Adrenal gland (tissue), 5 donors: ENCODE measurements at regions not wholly inside any gene's neighbourhood (a gene's known extent, or its start where the extent isn't known, plus 50 kb on each side); places are given as distances from the start of the nearest gene placed in this dataset.

Experiments used
- CTCF ChIP-seq, 6 experiments: fragments of 450-650 bp in 4 of 6; fragments of 200-600 bp in 2 of 6; sonication (generic) in 1 of 6; IDR thresholded peaks; 1 replicate in 5 of 6; 2 replicates in 1 of 6; pipeline versions ENCODE4 v1.5.1 to v1.8.0; 2016 to 2021; ENCODE audit warnings: antibody characterized with exemption in 6 of 6, mild to moderate bottlenecking in 2 of 6, moderate library complexity in 1 of 6
- POLR2A ChIP-seq, 2 donors: fragments of 450-650 bp; IDR thresholded peaks; one replicate each; pipeline ENCODE4 v1.6.1; 2017; ENCODE audit warnings: antibody characterized with exemption in 2 of 2, mild to moderate bottlenecking in 2 of 2, moderate library complexity in 1 of 2
- donor health status: DM: no; HTN: no; CAD: no.

- TF ChIP-seq CTCF (IDR thresholded peaks at IDR 0.05) = no peak
- no peak for TF ChIP-seq POLR2A (IDR thresholded peaks at IDR 0.05)
Observed at GRCh38 chr16:86774931-86775330, 196.6 kb downstream of the FOXL1 start.
